Body of pancreas (tissue), 4 donors: ENCODE measurements at regions not wholly inside any gene's neighbourhood (a gene's known extent, or its start where the extent isn't known, plus 50 kb on each side); places are given as distances from the start of the nearest gene placed in this dataset.

Experiments
- ATAC-seq: fragments of 150-250 bp; one replicate; pipeline ENCODE4 v1.9.1; 2016
- DNase-seq, 4 donors: peaks; one replicate each; pipeline ENCODE4 v3.0.0-alpha.2; 2019
- H3K27ac ChIP-seq, 4 donors: fragments of 200-600 bp; sonication (generic); 1 replicate in 3 of 4; 2 replicates in 1 of 4; pipeline versions ENCODE4 v1.5.1 to v1.6.1; 2016 to 2019; ENCODE audit warnings: mild to moderate bottlenecking in 1 of 4, mixed read lengths in 1 of 4, moderate library complexity in 1 of 4
- H3K27me3 ChIP-seq, 2 donors: fragments of 200-600 bp; sonication (generic); one replicate each; pipeline ENCODE4 v1.6.0; 2016; ENCODE audit warnings: mild to moderate bottlenecking in 1 of 2
- H3K36me3 ChIP-seq, 2 donors: fragments of 200-600 bp; sonication (generic); replicated peaks in 1 of 2; 2 replicates each; pipeline ENCODE4 v1.5.1; 2016; ENCODE audit warnings: low read depth in 2 of 2; ENCODE audit not compliant: insufficient read depth in 1 of 2
- H3K4me1 ChIP-seq: fragments of 200-600 bp; sonication (generic); one replicate; pipeline ENCODE4 v1.6.0; 2016
- H3K4me3 ChIP-seq, 2 donors: fragments of 200-600 bp; sonication (generic); 1 replicate in 1 of 2; 2 replicates in 1 of 2; pipeline ENCODE4 v1.5.1; 2016 to 2019
- H3K9me3 ChIP-seq, 3 donors: fragments of 200-600 bp; sonication (generic); 1 replicate in 2 of 3; 2 replicates in 1 of 3; pipeline ENCODE4 v1.5.1; 2016
- POLR2A ChIP-seq, 3 donors: fragments of 450-650 bp; IDR thresholded peaks; one replicate each; pipeline ENCODE4 v1.6.1; 2016; ENCODE audit warnings: antibody characterized with exemption in 3 of 3, mild to moderate bottlenecking in 2 of 3
- WGBS, 2 donors: methylation state at CpG; one replicate each; pipeline ENCODE4 v1.1.5; 2017; 5-methylcytosine and 5-hydroxymethylcytosine counted together
- intact Hi-C: fragments of 100-400 bp; cut with DNase I; formaldehyde crosslinking; loops from one replicate; pipeline ENCODE4 v1.15.1; 2023
- TF ChIP-seq, protein P1 (sequence below), 7 experiments: fragments of 450-650 bp in 4 of 7; fragments of 200-600 bp in 3 of 7; sonication (generic) in 3 of 7; IDR thresholded peaks; one replicate each; pipeline ENCODE4 v1.5.1; 2016 to 2019; ENCODE audit warnings: antibody characterized with exemption in 7 of 7

DNA sequence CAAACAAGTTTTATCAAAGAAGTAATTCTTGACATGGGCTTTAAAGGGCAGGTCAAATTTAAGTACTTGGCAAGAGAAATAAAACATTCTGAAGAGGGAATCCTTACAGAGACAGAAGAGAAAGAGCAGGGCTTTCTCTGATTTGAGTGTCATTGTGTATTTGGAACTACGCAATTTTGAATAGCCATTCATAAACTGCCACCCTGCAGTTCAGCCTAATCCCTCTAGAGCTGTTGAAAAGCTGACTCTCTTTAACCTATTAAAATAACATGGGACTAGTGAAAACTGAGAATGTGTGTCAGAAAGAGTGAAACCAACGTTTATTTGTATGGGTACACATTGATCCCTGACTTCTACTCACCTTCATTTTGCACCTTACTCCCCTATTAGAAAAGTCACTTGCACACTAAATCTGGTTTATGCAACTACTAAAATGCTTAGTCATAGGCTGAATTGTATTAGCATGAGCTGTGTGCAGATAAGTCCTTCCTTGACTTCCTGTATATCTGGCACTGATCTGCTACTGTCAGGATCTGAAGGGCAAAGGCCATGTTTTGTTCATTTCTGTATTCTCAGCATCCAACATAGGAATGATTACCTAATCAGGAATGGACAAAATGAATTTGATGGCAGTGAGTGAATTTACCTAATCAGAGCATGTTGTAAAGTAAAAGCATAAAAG, 458.9 kb downstream of the NOVA1 start:
- H3K9me3 ChIP-seq, result no peaks in the 10 kb centered on the region
- 41% methylated on average over 2 of the region's 2 CpGs for WGBS, 2 donors
- TF ChIP-seq POLR2A (IDR thresholded peaks at IDR 0.05), result no peak
- TF ChIP-seq, protein P1, sequence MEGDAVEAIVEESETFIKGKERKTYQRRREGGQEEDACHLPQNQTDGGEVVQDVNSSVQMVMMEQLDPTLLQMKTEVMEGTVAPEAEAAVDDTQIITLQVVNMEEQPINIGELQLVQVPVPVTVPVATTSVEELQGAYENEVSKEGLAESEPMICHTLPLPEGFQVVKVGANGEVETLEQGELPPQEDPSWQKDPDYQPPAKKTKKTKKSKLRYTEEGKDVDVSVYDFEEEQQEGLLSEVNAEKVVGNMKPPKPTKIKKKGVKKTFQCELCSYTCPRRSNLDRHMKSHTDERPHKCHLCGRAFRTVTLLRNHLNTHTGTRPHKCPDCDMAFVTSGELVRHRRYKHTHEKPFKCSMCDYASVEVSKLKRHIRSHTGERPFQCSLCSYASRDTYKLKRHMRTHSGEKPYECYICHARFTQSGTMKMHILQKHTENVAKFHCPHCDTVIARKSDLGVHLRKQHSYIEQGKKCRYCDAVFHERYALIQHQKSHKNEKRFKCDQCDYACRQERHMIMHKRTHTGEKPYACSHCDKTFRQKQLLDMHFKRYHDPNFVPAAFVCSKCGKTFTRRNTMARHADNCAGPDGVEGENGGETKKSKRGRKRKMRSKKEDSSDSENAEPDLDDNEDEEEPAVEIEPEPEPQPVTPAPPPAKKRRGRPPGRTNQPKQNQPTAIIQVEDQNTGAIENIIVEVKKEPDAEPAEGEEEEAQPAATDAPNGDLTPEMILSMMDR (IDR thresholded peaks at IDR 0.05), result no peak
- H3K27me3 ChIP-seq, result no peaks in the 10 kb centered on the region
- DNase-seq, result no peak
- no peak overlapping the region for H3K27ac ChIP-seq
- no peak for ATAC-seq
- H3K4me1 ChIP-seq, result no peaks in the 10 kb centered on the region
- H3K4me3 ChIP-seq, result no peak overlapping the region
- intact Hi-C loops, result no loop called here
- H3K36me3 ChIP-seq, result no peaks in the 10 kb centered on the region

GRCh38 chr14:26137161-26137560, 460.7 kb downstream of the NOVA1 start:
- no peak overlapping the region for H3K27ac ChIP-seq
- ATAC-seq (no peak), DNase-seq (no peak)
- H3K4me3 ChIP-seq, result no peak overlapping the region
- intact Hi-C loops, result no loop called here
- H3K9me3 ChIP-seq, result no peaks in the 10 kb centered on the region
- H3K27me3 ChIP-seq, result no peaks in the 10 kb centered on the region
- H3K36me3 ChIP-seq, result no peaks in the 10 kb centered on the region
- WGBS, 2 donors, result 13 to 28% methylated on average over 1 of the region's 1 CpG
- H3K4me1 ChIP-seq, result no peaks in the 10 kb centered on the region
- TF ChIP-seq, protein P1 (IDR thresholded peaks at IDR 0.05), result no peak
- no peak for TF ChIP-seq POLR2A (IDR thresholded peaks at IDR 0.05)

DNA sequence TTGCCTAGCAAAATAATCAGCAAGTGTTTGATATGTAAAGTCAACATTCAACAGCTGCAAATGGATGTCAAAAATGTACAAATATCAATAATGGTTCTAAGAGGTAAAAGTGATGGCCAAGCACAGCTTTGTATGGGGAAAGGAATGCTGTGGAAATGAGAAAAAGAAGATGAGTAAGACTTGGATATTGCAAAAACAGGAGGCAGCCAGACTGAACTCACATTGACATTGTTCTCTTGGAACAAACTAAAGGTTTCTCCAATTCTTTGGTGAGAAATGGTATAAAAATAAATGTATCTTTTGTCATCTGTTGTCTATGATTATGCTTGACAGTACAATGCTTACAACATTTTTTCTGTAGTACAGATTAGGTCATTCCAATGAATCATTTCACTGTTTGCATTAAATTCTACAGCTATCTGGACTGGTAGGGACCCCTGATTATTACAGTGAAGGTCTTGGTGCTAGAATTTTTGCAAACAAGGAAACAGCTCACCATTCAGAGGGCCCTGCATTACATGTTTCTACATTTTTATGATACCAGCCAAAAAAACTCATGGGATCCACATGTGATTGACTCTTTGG, 465.7 kb downstream of the NOVA1 start:
- H3K27me3 ChIP-seq, result no peaks in the 10 kb centered on the region

DNA sequence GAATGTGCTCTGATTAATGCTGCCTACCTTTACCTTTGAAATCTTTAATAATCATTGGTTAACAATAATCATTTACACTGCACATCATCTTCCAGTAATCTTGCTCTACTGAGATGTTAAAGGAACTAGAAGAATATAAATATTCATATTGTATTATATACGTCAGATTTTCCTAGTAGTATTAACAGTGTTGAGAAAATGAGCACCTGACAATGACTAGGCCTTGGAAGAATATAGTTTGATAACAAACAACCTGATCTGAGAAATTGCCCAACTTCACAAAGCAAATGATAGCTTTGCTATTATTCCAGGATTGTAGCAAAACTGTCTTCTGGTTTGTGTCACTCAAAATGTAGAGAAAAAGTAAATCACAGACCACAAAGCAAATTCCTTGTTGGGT, 467.1 kb downstream of the NOVA1 start:
- TF ChIP-seq POLR2A (IDR thresholded peaks at IDR 0.05), result no peak
- TF ChIP-seq, protein P1 (IDR thresholded peaks at IDR 0.05), result no peak
- peak; percentile 63 for ATAC-seq
- intact Hi-C loops, result no loop called here

More for the DNA sequence above, 465.7 kb downstream of the NOVA1 start:
- Histone ChIP-seq H3K27ac (no peak overlapping the region), H3K4me1 (peaks cover 21% of the 10 kb centered on the region), H3K36me3 (no peaks in the 10 kb centered on the region), H3K4me3 (no peak overlapping the region), H3K9me3 (no peaks in the 10 kb centered on the region)
- TF ChIP-seq, protein P1 (IDR thresholded peaks at IDR 0.05), result no peak
- DNase-seq (no peak), ATAC-seq (no peak)
- intact Hi-C loops, result no loop called here

More for the DNA sequence above, 467.1 kb downstream of the NOVA1 start:
- H3K27ac ChIP-seq, result no peak overlapping the region
- peaks cover 21% of the 10 kb centered on the region for H3K4me1 ChIP-seq
- no peaks in the 10 kb centered on the region for H3K9me3 ChIP-seq
- no peak for DNase-seq
- 30 to 47% methylated on average over 1 of the region's 1 CpG for WGBS, 2 donors
- no peak overlapping the region for H3K4me3 ChIP-seq
- H3K36me3 ChIP-seq, result no peaks in the 10 kb centered on the region
- no peaks in the 10 kb centered on the region for H3K27me3 ChIP-seq
